Motor neuron (in vitro differentiated cells): ENCODE measurements at regions not wholly inside any gene's neighbourhood (a gene's known extent, or its start where the extent isn't known, plus 50 kb on each side); places are given as distances from the start of the nearest gene placed in this dataset.

Experiments used
- ATAC-seq, 8 experiments: fragments of 200-7000 bp; cut with Tn5 transposase; replicated peaks in 6 of 8; 2 replicates each; pipeline ENCODE4 v1.8.0; 2021; ENCODE audit warnings: mild to moderate bottlenecking in 8 of 8, moderate library complexity in 8 of 8
- H3K27ac ChIP-seq, 2 donors: fragments of 250-450 bp; sonication (Bioruptor Pico); 2 replicates each; pipeline ENCODE4 v1.9.0; 2021; ENCODE audit warnings: antibody characterized with exemption in 2 of 2, mild to moderate bottlenecking in 2 of 2, moderate library complexity in 1 of 2
- H3K4me1 ChIP-seq, 2 donors: fragments of 250-450 bp; sonication (Bioruptor Pico); replicated peaks in 1 of 2; 2 replicates each; pipeline ENCODE4 v1.6.1; 2021; ENCODE audit warnings: antibody characterized with exemption in 2 of 2, mild to moderate bottlenecking in 2 of 2, moderate library complexity in 1 of 2
- H3K4me3 ChIP-seq, 5 donors: fragments of 250-450 bp; sonication (Bioruptor Pico); 2 replicates each; pipeline ENCODE4 v1.9.0; 2021; ENCODE audit warnings: antibody characterized with exemption in 5 of 5, mild to moderate bottlenecking in 5 of 5, moderate library complexity in 4 of 5
- WGBS, 10 experiments: fragments of 450-650 bp; shearing (Covaris generic); methylation state at CpG; one replicate each; pipeline ENCODE4 v1.0.0; 2022; 5-methylcytosine and 5-hydroxymethylcytosine counted together
- in situ Hi-C, 9 experiments: fragments of 400-800 bp; cut with MboI; loops; one replicate each; pipeline ENCODE4 v1.15.0; 2021; ENCODE audit warnings: low sequenced_read_pairs in 9 of 9, low pct_unique_long_range_greater_than_20kb in 2 of 9; ENCODE audit not compliant: unreplicated experiment in 9 of 9

- Histone ChIP-seq H3K27ac (no peak overlapping the region), H3K4me1 (no peaks in the 10 kb centered on the region), H3K4me3 (no peak overlapping the region)
- ATAC-seq: no peak
- WGBS, 10 experiments: 39 to 88% (median 75%) methylated on average over 1 to 5 of the region's 5 CpGs
- in situ Hi-C loops: loop anchor here in 1 of 9 experiments (25.0 kb wide), 1 partner anchor 312 kb away; no protein-coding TSS in a partner anchor
Observed at GRCh38 chr12:104399740-104400612, 56.8 kb upstream of the CHST11 start.

- no peaks in the 10 kb centered on the region for H3K4me1 ChIP-seq
- no peak overlapping the region for H3K27ac ChIP-seq
- WGBS, 10 experiments: 40 to 100% (median 81%) methylated on average over 1 to 3 of the region's 3 CpGs; no CpG with 5 or more reads in 4 of the 10 experiments
- H3K4me3 ChIP-seq: no peak overlapping the region
- ATAC-seq: no peak
- in situ Hi-C loops: no loop called here
Observed at GRCh38 chr12:104402630-104403029, 54.1 kb upstream of the CHST11 start.

- no peak overlapping the region for H3K4me3 ChIP-seq
- no peak overlapping the region for H3K27ac ChIP-seq
- 0 to 80% (median 45%) methylated on average over 1 to 3 of the region's 6 CpGs; no CpG with 5 or more reads in 5 of the 10 experiments for WGBS, 10 experiments
- peak in 2 of 8 experiments; percentile 10 to 72 for ATAC-seq
- in situ Hi-C loops: no loop called here
- no peaks in the 10 kb centered on the region for H3K4me1 ChIP-seq
Observed at GRCh38 chr12:104404781-104405180, 52.0 kb upstream of the CHST11 start.

GRCh38 chr12:104406164-104406563 is 50.6 kb upstream of the CHST11 start:
- no peak for ATAC-seq
- Histone ChIP-seq H3K27ac (no peak overlapping the region), H3K4me1 (no peaks in the 10 kb centered on the region), H3K4me3 (no peak overlapping the region)
- in situ Hi-C loops: no loop called here
- 80 to 100% (median 100%) methylated on average over 1 of the region's 1 CpG; no CpG with 5 or more reads in 6 of the 10 experiments for WGBS, 10 experiments
